CD1c-positive myeloid dendritic cell (primary cell): ENCODE measurements at regions not wholly inside any gene's neighbourhood (a gene's known extent, or its start where the extent isn't known, plus 50 kb on each side); places are given as distances from the start of the nearest gene placed in this dataset.

Experiments
- DNase-seq: peaks from one replicate; pipeline ENCODE4 v3.0.0-alpha.2; 2016; ENCODE audit errors: extremely low spot score

DNA sequence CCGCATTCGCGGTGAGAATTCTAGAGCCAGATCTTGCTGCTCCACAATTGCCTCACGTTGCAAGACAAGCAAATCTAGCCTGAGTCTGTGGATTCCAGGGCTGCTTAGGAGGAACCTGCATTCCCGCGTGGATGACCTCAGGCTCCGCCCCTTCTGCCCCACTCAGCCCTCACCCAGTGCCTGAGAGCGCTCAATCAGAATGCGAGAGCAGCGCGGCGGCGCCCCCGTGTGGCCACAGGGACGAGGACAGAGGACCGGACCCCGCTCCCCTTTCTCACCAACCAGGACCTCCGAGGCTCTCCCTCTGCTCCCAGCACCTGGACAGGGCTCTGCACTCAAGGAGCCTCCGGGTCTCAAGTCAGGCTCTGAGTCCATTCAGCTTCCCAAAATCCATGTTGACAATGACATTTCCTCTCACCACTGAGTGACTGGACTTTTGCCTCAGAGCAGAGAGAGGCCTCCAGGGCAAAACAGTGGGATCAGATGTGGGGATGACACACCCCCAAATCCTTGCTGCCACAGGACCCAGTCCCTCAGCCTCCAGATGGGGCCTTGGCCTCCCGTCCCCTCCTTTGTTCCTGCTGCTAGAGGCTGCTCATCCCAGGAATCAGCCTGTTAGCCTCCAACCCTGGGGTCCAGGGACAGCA is 52.0 kb downstream of the RPP21 start:
- DNase-seq, result peak; percentile 92

DNA sequence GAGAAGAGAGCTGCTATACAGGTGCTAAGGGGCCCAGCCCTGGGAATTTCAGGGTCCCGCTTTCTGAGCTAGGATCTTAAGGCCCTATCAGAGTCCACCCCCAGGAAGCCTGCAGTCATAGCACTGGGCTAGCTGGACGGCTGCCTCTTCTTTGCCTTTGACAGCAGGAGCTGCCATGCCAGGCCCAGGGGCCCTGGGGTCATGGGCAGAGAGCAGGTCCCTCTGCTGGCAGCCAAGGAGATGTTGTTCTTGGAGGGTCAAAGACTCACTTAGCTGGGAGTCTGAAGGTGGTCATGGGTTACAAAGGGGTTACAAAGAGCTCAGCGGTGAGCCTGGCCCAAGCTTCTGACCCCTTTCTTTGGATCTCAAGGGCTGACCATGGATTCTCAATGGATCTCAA is 52.7 kb downstream of the RPP21 start:
- DNase-seq, result no peak

DNA sequence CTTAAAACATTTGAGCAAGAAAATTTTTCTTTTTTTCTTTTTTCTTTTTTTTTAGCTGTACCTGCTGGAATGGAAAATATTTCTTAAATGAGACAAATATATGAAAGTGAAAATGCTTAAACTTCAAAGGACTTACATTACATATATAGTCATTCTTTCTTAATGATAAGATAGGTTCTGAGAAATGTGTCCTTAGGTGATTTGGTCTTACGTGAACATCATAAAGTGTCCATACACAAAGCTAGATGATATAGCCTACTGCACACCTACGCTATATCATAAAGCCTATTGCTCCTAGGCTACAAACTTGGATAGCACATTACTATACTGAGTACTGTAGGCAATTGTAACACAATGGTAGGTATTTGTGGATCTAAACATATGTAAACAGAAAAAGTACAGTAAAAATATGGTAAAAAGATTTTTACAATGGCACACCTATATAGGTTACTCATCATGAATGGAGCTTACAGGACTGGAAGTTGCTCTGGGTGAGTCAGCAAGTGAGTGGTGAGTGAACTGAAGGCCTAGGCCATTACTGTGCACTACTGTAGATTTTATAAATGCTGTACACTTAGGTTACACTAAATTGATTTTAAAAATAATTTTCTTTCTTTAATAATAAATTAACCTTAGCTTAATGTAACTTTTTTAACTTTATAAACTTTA is 54.6 kb downstream of the RPP21 start:
- DNase-seq, result no peak

DNA sequence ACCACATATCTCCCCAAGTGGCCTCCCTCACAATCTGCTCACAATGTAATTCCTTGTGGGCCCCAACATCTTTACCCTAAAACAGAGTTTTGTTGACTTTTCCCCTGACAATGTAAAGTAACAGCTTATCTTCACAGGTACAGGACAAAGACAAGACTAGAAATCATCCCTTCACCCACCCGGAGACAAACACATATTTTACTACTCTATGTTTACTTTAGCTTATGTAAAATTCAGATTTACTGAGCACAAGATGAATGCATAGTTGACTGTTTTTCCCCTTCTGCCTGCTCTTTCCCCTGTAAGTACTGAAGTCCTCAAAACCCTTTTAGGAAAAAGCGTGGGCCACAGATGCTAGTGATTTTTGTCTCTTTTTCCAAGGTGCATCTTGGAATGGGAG is 61.0 kb downstream of the RPP21 start:
- no peak for DNase-seq

DNA sequence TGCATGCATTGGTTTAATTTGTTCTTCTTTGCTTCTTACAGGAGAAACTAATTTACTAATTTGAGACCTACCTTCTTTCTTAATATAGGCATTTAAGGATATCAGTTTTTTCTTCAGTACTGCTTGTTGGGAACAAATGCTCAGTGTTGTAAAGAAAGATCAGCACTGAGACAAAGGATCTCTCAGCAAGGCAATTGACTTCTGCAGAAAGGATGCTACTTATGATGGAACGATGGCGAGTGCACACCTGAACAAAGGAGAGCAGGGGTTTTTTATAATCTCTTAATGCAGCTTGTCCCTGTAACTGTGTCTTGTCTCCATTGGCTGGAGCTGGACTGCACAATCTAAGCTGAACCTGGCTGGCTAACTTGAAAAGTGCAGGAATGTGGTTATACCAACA is 64.2 kb downstream of the RPP21 start:
- DNase-seq, result no peak

DNA sequence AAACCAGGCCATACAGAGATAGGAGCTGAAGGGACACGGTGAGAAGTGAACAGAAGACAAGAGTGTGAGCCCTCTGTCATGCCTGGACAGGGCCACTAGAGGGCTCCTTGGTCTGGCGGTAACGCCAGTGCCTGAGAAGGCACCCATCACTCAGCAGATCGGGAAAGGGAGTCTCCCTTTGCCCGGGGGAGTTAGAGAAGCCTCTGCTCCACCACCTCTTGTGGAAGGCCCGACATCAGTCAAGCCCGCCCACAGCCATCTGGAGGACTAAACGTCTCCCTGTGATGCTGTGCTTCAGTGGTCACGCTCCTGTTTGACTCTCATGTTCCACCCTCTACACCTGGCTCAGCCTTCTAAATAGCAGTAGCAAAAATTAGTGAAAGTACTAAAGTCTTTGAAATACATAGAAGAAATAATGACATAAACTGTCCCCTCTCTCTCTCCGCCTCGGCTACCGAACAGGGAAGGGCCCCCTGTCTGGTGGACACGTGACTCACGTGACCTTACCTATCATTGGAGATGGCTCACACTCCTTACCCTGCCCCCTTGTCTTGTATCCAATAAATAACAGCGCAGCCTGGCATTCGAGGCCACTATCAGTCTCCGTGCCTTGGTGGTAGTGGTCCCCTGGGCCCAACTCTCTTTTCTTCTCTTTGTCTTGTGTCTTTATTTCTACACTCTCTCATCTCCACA is 66.7 kb downstream of the RPP21 start:
- peak; percentile 68 for DNase-seq

DNA sequence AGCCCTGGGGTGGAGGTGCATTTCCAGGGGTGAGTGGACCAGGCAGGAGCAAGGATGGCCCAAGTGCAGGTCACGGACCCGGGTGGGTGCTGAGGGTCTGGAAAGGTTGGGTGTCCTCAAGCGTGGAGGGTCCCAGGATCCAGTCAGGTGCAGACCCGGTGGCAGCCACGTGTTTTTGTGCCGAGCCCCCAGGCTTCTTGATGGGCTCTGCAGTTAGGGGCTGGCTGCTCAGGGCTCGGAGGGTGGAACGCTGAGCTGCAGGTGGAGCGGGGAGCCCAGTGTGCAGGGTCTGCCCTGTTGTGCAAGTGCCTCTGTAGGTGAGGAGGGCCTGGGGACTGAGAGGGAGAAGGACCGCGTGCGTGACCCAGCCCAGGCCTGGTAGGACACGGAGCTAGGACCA is 70.9 kb upstream of the HLA-E start:
- no peak for DNase-seq

DNA sequence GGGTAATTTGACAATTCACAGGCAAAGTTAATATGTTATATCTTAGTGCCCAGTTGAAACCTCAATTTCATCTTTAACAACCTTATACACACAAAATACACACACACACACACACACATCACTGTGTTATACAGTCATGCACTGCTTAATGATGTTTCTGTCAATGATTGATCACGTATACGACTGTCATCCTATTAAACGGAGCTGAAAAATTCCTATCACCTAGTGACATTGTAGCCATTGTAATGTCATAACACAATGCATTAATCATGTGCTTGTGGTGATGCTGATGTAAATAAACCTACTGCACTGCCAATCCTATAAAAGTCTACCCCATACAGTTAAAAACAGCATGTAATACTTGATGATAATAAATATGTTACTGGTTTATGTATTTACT is 64.8 kb upstream of the HLA-E start:
- no peak for DNase-seq
